ENCODE measurements at regions not wholly inside any gene's neighbourhood (a gene's known extent, or its start where the extent isn't known, plus 50 kb on each side); places are given as distances from the start of the nearest gene placed in this dataset.

DNA sequence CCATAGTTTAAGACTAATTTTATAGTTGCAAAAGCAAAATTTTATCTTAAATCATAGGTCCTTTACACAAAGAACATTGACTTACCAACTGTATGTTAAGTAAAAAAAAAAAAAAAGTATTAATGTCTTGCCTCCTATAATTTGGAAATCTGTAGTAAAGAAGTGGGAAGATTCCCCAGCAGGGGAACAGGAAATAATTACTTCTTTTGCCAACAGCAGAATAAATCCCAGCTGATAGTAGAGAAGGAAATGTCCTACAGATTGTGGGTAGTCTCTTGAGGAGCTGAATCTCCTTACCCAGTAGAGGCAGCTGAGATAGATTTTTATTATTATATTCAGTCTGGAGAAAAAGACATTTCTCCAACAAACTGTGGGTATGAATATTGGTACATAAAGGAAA lies 193.7 kb downstream of the SLC6A15 start:
- TF ChIP-seq CTCF (IDR thresholded peaks at IDR 0.05; ENCODE audit: low read length) = no peak
- TF ChIP-seq EZH2 (IDR thresholded peaks at IDR 0.05; ENCODE audit: borderline replicate concordance, low read length) = no peak
